Activated CD4-positive, alpha-beta T cell treated with anti-CD3 and anti-CD28 coated beads, Interleukin-2, amount 50 U/mL, for 24 hours (primary cell): ENCODE measurements at regions not wholly inside any gene's neighbourhood (a gene's known extent, or its start where the extent isn't known, plus 50 kb on each side); places are given as distances from the start of the nearest gene placed in this dataset.

Experiments
- DNase-seq, 2 donors: peaks; one replicate each; pipeline ENCODE4 v3.0.0-alpha.2; 2020; ENCODE audit warnings: low read depth in 1 of 2, low spot score in 1 of 2

DNA sequence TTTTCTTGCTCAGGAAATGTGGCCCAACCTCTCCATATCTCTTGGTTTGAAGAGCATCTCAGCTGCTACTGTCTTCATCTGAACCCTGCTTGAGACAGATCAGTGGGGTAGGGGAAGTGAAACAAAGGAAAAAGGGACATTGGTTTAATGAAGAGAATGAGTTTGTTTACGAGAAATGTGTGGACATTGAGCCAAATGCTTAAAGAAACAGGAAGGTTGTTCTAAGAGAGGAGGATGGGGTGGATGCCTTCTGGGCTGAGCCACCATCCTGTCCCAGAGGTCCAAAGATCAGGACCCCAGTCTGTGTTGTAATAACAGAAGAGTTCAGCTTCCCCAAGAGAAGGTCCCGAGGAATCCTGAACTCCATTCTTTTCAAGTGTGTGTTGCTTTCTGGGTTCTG, 369.7 kb downstream of the INSC start:
- no peak for DNase-seq

DNA sequence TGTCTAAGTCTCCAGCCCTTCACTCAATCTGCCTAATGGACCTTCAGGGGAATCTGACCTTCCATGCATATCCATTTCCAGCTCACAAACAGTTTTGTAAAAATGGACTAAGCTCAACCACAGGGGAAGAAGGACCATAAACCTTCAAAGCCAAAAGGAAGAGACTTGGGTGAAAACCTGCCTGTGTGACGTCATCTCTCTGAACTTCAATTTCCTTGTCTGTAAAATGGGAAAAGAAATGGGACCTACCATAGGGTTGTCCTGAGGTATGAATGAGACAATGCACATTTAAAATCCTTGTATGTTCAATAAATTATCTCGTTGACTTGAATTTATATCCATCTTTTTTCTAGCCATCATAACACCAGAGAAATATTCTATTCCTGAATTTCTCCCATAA, 370.7 kb downstream of the INSC start:
- DNase-seq = no peak

- DNase-seq = no peak
Measured at GRCh38 chr11:15489281-15489680, 374.6 kb downstream of the INSC start.

DNA sequence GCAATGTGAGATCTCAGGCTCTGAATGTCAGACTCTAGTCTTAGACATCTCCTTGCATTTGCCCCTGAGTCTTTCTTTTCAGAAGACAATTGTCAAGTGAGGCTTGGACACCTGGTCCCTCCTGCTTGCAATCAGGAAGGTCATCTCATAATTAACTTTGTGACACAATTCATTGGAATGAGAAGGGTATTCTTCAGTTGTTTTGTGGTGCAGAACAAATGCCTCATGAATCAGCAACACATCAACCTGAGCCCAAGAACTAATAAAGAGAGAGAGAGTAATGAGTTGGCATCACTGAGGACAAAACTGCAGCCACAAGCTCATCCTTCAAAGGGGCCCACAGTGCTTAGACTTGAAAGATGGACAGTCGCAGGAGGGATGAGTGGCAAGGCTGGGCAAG, 375.8 kb downstream of the INSC start:
- no peak for DNase-seq

GRCh38 chr11:15493066-15493465, 378.3 kb downstream of the INSC start:
- DNase-seq = no peak

DNA sequence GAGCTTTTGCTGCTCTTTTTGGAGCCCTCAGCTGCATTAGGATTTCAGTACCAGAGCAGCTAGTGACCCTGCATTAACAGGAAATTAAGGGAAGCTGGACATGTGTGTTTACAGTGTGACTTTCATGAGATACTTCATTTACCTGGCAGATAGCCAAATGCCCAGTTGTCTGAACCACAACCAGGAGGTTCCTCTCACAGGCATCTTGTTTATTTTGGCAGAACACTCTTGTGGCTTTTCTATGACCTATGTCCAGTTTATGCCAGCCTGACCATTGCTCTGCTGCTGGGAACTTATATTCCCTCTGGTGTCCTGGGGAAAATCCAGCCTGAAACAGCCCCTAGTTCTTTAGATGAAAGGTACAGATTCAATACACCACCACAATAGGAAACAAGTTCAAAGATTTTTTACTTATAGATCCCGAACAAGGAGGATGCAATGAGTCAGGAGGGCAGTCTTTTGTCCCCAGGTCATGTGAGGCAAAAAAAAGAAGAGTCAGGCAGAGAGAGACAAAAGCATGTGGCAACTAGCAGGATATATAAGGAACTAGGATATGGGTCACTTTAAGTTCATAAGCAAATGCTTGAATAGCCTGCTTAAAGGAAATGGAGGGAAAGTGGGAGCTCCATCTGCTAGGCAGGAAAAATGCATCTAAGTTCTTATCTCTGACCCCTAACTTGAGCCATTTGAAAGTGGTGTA, 379.3 kb downstream of the INSC start:
- no peak for DNase-seq

DNA sequence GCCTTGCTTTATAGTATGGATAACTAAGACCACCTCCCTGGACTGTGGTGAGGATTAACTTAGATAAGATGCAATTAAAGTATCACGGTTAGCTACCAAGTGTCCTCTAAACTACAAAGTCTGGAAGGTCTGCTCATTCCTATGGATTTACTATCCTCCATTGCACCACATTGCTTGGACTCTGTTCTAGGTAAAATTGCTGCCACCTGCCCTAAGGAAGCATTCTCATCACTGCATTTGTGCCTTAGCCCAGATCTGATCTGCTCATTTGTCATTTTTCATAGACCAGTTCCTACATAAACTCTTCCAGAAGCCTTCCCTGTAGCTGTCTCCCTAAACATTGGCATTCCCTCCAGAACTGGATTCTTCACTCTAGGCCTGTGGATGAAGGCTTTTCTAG, 380.0 kb downstream of the INSC start:
- no peak for DNase-seq

- no peak for DNase-seq
Measured at GRCh38 chr11:15495462-15495861, 380.7 kb downstream of the INSC start.

DNA sequence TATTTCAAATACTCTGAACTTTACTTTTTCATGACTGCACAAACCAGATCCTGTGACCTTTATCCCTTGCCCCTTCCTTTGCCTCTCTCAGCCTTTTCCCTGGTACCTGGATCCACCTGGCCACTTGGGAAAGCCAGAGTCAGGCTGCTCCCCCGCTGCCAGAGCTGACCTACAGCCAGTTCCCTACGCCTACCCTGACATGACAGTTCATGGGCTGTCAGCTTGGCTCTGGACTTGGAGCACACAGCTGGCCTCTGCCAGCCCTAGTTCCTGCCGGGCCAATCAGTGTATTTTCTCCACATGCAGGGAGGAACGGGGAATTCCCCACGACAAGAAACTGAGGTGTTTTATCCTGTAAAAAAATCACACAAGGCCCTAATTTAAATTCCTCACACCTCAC, 382.6 kb downstream of the INSC start:
- DNase-seq = no peak

DNA sequence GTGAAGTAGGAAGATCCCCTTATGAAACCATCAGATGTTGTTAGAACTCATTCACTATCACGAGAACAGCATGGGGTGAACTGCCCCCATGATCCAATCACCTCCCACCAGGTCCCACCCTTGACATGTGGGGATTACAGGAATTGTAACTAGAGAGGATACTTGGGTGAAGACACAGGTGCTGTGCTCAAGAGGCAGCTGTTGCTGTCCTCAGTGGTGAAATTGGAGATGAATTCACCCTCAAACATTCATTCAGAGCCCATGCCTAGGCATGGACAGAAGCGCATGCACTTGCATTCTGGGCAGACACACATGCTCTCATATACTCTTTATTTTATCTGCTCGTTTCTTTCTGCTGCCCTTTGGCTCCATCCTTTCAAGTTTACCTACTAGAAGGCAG, 385.0 kb downstream of the INSC start:
- no peak for DNase-seq

- no peak for DNase-seq
Measured at GRCh38 chr11:15500643-15501042, 385.9 kb downstream of the INSC start.

- DNase-seq = no peak
Measured at GRCh38 chr11:15501566-15501965, 386.8 kb downstream of the INSC start.

- DNase-seq = no peak
Measured at GRCh38 chr11:15505155-15505554, 390.4 kb downstream of the INSC start.

DNA sequence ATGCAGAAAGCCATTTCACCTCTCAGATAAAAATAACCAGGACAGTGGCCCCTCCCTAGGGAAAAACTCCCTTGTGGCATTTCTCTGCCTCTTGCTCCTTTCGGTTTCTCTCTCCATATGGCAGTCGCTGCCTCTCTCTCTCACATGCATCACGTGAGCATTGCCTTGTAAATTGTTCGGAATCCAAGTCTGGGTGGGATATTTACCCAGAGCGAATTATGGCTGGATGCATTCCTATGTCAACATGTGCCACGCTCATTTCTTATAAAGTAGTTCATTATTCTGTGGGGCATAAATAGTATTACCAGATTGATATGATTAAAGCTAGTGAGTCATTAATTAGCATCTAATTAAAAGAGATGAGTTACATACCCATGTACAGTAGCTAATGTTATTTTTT, 392.9 kb downstream of the INSC start:
- DNase-seq = no peak

GRCh38 chr11:15509082-15509481, 394.4 kb downstream of the INSC start:
- DNase-seq = no peak

DNA sequence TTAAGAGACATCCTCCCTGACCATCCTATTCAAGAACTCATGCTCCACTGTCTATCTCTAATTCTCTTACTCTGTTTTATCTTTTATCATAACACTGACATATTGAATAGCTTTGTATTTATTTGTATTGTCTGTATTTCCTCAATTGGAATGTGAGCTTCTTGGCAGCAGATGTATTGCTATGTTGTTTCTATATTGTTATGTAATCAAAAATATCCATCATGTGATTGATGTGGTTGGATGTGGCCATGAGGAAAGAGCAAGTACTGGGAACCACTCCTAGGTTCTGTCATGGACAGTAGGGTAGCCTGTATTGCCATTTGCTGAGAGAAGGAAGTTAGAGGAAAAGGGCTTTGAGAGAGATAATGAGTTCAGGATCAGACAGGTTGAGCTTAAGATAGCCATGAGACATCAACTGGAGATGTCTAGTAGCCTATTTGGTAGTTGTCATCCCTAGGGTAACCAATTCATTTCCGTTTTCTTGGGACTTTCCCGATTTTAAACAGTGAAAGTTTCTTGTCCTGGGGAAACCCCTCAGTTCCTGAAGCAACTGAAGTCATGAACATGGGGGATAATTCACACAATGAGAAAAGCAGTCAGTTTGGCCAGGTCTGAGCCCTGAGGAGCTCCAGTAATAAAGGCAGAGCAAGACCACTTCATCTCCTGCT, 404.5 kb downstream of the INSC start:
- no peak for DNase-seq

- DNase-seq = no peak
Measured at GRCh38 chr11:15519911-15520310, 405.2 kb downstream of the INSC start.

DNA sequence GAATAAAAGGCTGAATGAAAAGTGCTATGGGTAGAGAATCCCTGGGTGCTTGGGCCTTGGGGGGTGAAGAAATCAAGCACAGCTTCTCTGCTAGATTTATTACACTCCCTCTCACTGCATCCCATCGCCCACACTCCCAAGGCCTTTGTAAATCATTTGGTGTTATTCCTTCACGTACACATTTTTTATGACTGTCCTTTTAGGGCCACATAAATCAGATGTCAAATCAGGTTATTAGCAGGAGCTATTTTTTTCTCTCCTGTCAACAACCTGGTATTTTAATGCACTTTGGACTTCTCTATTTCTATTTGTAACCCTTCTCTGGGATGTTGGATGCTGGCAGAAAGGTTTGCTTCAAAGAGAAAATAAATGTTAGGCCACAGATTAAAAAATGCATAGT, 408.8 kb downstream of the INSC start:
- no peak for DNase-seq

DNA sequence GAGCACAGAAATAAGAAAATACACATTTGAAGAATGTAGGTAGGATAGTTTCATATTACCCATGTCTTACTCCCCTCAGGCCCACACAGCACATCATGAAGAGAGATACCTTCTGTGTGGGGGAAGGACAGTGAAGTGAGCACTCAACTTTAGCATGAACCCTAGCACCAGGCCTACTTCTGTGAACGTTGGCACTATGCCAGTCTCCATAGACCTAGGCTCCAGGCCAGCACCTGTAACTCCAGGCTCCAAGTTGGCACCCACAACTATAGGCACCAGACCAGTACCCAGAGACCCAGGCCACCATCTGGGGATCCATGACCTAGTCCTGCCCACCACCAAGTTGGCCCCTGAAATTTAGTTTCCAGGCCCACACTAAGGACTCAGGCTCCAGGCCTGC, 410.9 kb downstream of the INSC start:
- no peak for DNase-seq

DNA sequence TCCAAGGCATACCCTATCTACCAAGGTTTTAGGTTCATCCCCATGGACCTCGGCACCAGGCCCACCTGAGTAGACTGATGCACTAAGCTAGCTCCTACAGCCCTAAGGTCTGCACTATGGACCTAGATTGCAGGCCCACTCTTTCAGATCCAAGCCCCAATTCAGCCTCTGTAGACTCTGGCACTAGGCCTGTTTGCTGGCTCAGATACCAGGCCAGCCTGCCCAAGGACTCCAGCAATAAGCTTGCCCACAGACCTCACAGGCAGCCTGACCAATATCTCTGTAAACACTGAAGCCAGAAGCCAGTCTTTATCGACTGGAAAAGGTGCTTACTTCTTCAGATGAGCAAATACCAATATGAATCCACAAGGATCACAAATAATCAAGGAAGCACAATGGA, 411.3 kb downstream of the INSC start:
- DNase-seq = no peak

- no peak for DNase-seq
Measured at GRCh38 chr11:15526859-15527450, 412.2 kb downstream of the INSC start.

DNA sequence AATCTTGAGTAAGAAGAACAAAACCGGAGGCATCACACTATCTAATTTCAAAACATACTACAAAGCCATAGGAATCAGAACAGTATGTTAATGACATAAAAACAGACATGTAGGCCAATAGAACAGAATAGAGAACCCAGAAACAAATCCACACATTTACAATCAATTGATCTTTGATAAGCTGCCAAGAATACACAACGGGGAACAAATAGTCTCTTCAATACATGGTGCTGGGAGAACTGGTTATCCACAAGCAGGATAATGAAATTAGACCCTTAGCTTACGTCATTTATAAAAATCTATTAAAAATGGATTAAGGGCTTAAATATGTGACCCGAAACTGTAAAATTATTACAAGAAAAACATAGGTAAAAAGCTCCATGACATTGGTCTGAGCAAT, 417.7 kb downstream of the INSC start:
- no peak for DNase-seq

DNA sequence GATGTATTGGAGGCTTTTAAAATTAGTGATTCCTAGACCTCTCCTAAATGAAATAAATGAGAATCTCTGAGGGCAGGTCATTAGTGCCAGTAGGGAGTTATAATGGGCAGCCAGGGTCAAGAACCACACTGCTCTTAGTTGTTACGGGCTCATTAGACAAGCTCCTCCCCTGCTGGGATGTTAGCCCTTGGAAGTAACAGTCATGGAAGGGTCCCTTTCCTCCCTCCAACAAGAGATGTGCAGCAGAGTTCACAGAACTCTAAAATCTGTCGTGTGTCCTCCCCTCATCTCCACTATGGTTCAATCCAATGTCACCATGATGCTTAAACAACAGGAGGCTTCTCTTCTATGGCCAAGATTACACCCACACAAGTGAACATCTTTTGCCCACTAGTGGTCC, 419.5 kb downstream of the INSC start:
- no peak for DNase-seq
